ENCODE measurements at regions not wholly inside any gene's neighbourhood (a gene's known extent, or its start where the extent isn't known, plus 50 kb on each side); places are given as distances from the start of the nearest gene placed in this dataset.

DNA sequence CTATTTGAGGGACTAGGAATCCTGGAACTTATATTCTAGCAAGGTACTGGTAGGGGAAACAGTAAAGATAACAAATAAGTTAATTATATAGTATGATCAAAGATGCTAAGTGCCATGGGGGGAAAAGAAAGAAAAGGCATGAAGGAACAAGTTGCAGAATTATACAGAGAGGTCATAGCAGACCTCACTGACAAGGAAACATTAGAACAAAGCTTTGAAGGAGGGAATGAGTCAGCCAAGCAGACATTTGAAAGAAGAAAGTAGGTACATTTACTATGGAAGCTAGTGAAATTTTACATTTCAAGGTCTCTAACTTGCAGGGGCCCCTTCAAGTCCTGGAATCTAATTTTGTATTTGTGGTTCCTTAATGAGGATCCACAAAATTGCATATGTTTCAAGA is 57.2 kb upstream of the TIPARP start:
- Histone ChIP-seq H3K9me3 (ENCODE audit: control insufficient read depth in 2 of 3, insufficient read depth in 1 of 3, low read length in 3 of 3) (no peaks in the 10 kb centered on the region), H3K27me3 (ENCODE audit: control insufficient read depth, insufficient read depth, low read length) (no peaks in the 10 kb centered on the region), H3K36me3 (ENCODE audit: control insufficient read depth in 2 of 3, insufficient read depth in 3 of 3, low read length in 3 of 3) (no peaks in the 10 kb centered on the region), H3K9ac (ENCODE audit: low read length in 3 of 3) (no peak overlapping the region), H3K27ac (ENCODE audit: low read depth in 2 of 2, low read length in 2 of 2) (no peak overlapping the region), H3K4me3 (ENCODE audit: low read length in 3 of 3) (no peak overlapping the region), H3K4me1 (ENCODE audit: control insufficient read depth in 2 of 3, insufficient read depth in 2 of 3, low read depth in 1 of 3, low read length in 3 of 3) (peaks cover 0 to 3% (median 3%) of the 10 kb centered on the region in 3 donors)
- intact Hi-C loops (cut with DNase I) = no loop called here
- FAIRE-seq = no peak
- TF ChIP-seq, protein P1, sequence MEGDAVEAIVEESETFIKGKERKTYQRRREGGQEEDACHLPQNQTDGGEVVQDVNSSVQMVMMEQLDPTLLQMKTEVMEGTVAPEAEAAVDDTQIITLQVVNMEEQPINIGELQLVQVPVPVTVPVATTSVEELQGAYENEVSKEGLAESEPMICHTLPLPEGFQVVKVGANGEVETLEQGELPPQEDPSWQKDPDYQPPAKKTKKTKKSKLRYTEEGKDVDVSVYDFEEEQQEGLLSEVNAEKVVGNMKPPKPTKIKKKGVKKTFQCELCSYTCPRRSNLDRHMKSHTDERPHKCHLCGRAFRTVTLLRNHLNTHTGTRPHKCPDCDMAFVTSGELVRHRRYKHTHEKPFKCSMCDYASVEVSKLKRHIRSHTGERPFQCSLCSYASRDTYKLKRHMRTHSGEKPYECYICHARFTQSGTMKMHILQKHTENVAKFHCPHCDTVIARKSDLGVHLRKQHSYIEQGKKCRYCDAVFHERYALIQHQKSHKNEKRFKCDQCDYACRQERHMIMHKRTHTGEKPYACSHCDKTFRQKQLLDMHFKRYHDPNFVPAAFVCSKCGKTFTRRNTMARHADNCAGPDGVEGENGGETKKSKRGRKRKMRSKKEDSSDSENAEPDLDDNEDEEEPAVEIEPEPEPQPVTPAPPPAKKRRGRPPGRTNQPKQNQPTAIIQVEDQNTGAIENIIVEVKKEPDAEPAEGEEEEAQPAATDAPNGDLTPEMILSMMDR (IDR thresholded peaks at IDR 0.05; ENCODE audit: borderline replicate concordance, extremely low read depth, insufficient read depth) = no peak
- DNase-seq = no peak

DNA sequence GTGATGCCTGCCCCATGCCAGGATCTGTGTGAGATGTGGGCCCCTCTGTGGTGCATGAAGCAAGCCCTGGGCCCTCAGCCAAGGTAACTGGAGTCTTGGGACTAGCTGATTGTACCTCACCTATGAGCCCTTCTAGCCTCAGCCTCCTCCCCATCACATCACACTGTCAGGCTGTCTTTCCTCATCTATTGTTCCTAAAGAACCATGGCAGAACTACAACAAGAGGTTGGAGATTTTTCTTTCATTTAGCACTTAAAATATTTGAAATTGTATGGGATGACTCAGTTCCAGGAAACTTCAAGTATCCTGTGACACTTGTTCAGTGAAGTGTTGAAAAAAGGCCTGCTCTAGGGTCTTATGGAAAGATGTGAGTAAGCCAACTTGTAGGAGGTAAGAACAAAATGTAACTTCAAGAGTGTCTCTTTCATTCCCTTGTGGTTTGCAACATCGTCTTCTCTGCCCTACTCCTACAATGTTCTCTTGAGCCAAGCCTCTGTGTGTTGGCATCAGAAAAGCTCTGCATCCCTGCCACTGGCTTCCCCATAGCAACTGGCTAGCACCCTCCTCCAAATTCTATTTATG is 58.7 kb upstream of the TIPARP start:
- Histone ChIP-seq H3K36me3 (ENCODE audit: control insufficient read depth in 2 of 3, insufficient read depth in 3 of 3, low read length in 3 of 3) (no peaks in the 10 kb centered on the region), H3K4me1 (ENCODE audit: control insufficient read depth in 2 of 3, insufficient read depth in 2 of 3, low read depth in 1 of 3, low read length in 3 of 3) (peaks cover 0 to 3% (median 2%) of the 10 kb centered on the region in 3 donors), H3K4me3 (ENCODE audit: low read length in 3 of 3) (no peak overlapping the region), H3K27me3 (ENCODE audit: control insufficient read depth, insufficient read depth, low read length) (no peaks in the 10 kb centered on the region), H3K9ac (ENCODE audit: low read length in 3 of 3) (no peak overlapping the region), H3K9me3 (ENCODE audit: control insufficient read depth in 2 of 3, insufficient read depth in 1 of 3, low read length in 3 of 3) (no peaks in the 10 kb centered on the region), H3K27ac (ENCODE audit: low read depth in 2 of 2, low read length in 2 of 2) (no peak overlapping the region)
- FAIRE-seq (no peak), DNase-seq (no peak)
- TF ChIP-seq, protein P1 (IDR thresholded peaks at IDR 0.05; ENCODE audit: borderline replicate concordance, extremely low read depth, insufficient read depth) = no peak
- intact Hi-C loops (cut with DNase I) = no loop called here

DNA sequence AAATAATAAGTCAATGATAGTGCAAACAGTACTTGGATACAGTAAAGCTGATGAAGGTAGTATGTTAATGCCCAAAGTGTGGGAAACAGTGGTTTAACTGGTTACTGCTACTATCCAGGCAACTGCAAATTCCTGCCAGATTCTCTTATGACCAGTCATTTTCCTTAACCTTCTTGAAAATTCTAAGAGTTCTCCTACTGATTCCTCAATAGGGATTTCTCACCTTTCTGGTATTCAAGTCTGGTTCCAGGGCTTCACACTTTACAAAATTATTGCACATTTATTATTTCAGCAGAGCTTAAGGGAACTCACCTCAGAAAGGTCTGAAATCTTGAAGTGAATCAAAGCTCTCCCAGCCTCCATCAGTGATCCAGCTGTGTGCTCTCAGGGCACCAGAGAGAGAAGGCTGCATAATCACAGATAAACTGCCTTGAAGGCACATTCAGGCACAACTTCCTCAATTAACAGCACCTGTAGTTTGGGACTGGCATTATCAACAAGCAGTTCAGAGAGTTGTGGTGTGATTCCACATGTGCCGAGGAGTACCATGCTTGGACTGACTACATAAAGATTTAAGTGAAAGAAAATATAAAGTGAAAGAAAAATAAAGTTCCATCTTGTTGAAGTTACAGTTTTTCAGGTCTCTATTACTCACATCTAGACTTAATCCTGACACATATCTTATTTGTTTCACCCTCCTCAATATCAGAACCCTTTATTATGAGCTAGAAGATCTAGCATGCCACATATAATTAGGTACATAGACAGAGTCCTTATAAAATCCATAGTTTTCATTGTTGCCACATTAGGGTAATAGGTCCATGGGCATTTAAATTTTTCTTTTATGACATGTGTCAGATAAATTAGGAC is 59.5 kb upstream of the TIPARP start:
- TF ChIP-seq, protein P1 (IDR thresholded peaks at IDR 0.05; ENCODE audit: borderline replicate concordance, extremely low read depth, insufficient read depth) = no peak
- FAIRE-seq = no peak
- DNase-seq = no peak
- no peaks in the 10 kb centered on the region for H3K27me3 ChIP-seq (ENCODE audit: control insufficient read depth, insufficient read depth, low read length)
- H3K4me1 ChIP-seq (ENCODE audit: control insufficient read depth in 2 of 3, insufficient read depth in 2 of 3, low read depth in 1 of 3, low read length in 3 of 3) = no peaks in the 10 kb centered on the region
- H3K36me3 ChIP-seq (ENCODE audit: control insufficient read depth in 2 of 3, insufficient read depth in 3 of 3, low read length in 3 of 3) = no peaks in the 10 kb centered on the region
- intact Hi-C loops (cut with DNase I) = no loop called here
- no peak overlapping the region for H3K27ac ChIP-seq (ENCODE audit: low read depth in 2 of 2, low read length in 2 of 2)
- no peak overlapping the region for H3K9ac ChIP-seq (ENCODE audit: low read length in 3 of 3)
- H3K9me3 ChIP-seq (ENCODE audit: control insufficient read depth in 2 of 3, insufficient read depth in 1 of 3, low read length in 3 of 3) = no peaks in the 10 kb centered on the region
- H3K4me3 ChIP-seq (ENCODE audit: low read length in 3 of 3) = no peak overlapping the region

Measured in kidney (tissue), 13 donors.